ENCODE measurements at regions not wholly inside any gene's neighbourhood (a gene's known extent, or its start where the extent isn't known, plus 50 kb on each side); places are given as distances from the start of the nearest gene placed in this dataset.

DNA sequence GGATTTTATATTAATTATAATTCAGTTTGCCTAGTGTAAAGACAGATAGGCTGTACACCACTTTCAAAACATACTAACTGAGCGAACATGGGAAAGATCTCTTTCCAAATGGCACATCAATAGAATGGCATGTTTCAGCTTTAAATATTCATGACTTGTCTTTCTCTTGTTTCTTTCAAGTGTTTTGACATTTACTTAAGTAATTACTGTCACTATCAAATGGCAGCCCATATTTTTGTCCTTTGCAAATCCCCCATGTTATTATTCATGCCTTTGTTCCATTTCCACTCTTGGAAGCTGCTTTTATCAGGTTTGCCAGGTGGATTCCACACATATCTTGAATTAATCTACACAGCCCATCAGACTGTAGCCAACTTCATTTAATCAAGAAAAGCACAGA lies 89.2 kb upstream of the GLRA2 start:
- TF ChIP-seq CTCF (IDR thresholded peaks at IDR 0.05): no peak
- no peak for TF ChIP-seq POLR2A (IDR thresholded peaks at IDR 0.05; ENCODE audit: low read depth)
- no peak for TF ChIP-seq POLR2AphosphoS5 (IDR thresholded peaks at IDR 0.05)

Data from esophagus muscularis mucosa (tissue), 3 donors.